ENCODE measurements at regions not wholly inside any gene's neighbourhood (a gene's known extent, or its start where the extent isn't known, plus 50 kb on each side); places are given as distances from the start of the nearest gene placed in this dataset.

DNA sequence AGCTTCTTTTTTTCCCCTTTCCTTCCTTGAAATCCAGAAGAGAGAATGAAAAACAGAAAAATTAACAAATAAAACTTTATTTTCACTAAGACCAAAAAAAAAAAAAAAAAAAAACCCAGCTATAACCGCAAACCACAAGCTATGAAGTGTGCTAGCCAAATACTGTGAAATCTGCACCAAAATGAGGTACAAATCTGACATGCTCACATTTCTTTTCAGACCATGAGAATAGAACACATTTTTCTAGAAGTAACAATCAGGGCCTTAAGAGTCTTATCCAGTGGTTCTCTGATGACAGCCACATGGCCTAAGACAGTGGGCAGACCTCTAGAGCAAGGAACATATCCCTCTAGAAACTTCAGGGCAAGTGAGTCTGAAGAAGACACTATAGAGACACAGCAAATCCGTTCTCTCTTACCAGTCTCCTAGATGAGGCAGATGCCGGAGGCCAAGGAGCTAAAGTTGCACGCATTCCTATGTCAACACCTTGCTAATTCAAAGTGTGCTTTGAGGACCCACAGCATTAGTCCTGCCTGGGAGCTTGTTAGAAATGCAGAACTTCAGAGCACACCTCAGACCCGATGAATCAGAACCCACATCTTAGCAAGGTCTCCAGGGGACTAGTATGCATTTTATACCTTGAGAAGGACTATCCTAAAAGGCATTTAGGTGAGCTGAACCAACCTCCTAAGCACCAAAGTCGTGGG, 317.1 kb downstream of the MYCN start:
- no peak for DNase-seq
- TF ChIP-seq, protein P1, sequence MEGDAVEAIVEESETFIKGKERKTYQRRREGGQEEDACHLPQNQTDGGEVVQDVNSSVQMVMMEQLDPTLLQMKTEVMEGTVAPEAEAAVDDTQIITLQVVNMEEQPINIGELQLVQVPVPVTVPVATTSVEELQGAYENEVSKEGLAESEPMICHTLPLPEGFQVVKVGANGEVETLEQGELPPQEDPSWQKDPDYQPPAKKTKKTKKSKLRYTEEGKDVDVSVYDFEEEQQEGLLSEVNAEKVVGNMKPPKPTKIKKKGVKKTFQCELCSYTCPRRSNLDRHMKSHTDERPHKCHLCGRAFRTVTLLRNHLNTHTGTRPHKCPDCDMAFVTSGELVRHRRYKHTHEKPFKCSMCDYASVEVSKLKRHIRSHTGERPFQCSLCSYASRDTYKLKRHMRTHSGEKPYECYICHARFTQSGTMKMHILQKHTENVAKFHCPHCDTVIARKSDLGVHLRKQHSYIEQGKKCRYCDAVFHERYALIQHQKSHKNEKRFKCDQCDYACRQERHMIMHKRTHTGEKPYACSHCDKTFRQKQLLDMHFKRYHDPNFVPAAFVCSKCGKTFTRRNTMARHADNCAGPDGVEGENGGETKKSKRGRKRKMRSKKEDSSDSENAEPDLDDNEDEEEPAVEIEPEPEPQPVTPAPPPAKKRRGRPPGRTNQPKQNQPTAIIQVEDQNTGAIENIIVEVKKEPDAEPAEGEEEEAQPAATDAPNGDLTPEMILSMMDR (IDR thresholded peaks at IDR 0.05; ENCODE audit: low read depth, low read length) = no peak

GRCh38 chr2:16256601-16257321, 316.4 kb downstream of the MYCN start:
- TF ChIP-seq, protein P1 (IDR thresholded peaks at IDR 0.05; ENCODE audit: low read depth, low read length) = no peak
- Histone ChIP-seq H3K27me3 (ENCODE audit: insufficient read depth, low read depth, severe bottlenecking) (no peaks in the 10 kb centered on the region), H3K4me3 (ENCODE audit: low read depth, low read length) (no peak overlapping the region), H3K27ac (no peak overlapping the region), H3K36me3 (no peaks in the 10 kb centered on the region), H3K9me3 (ENCODE audit: severe bottlenecking) (peaks cover 5% of the 10 kb centered on the region)
- no peak for DNase-seq

More for the DNA sequence above, 317.1 kb downstream of the MYCN start:
- Histone ChIP-seq H3K9me3 (ENCODE audit: severe bottlenecking) (peaks cover 5% of the 10 kb centered on the region), H3K27ac (no peak overlapping the region), H3K27me3 (ENCODE audit: insufficient read depth, low read depth, severe bottlenecking) (no peaks in the 10 kb centered on the region), H3K36me3 (no peaks in the 10 kb centered on the region), H3K4me3 (ENCODE audit: low read depth, low read length) (no peak overlapping the region)

GRCh38 chr2:16255120-16255519, 314.8 kb downstream of the MYCN start:
- TF ChIP-seq, protein P1 (IDR thresholded peaks at IDR 0.05; ENCODE audit: low read depth, low read length) = no peak
- Histone ChIP-seq H3K27me3 (ENCODE audit: insufficient read depth, low read depth, severe bottlenecking) (no peaks in the 10 kb centered on the region), H3K36me3 (no peaks in the 10 kb centered on the region)

GRCh38 chr2:16254356-16254965, 314.1 kb downstream of the MYCN start:
- H3K36me3 ChIP-seq = no peaks in the 10 kb centered on the region
- TF ChIP-seq, protein P1 (IDR thresholded peaks at IDR 0.05; ENCODE audit: low read depth, low read length) = no peak
- no peak overlapping the region for H3K4me3 ChIP-seq (ENCODE audit: low read depth, low read length)
- H3K9me3 ChIP-seq (ENCODE audit: severe bottlenecking) = peaks cover 5% of the 10 kb centered on the region
- no peak for DNase-seq
- no peak overlapping the region for H3K27ac ChIP-seq
- no peaks in the 10 kb centered on the region for H3K27me3 ChIP-seq (ENCODE audit: insufficient read depth, low read depth, severe bottlenecking)

More at GRCh38 chr2:16255120-16255519, 314.8 kb downstream of the MYCN start:
- Histone ChIP-seq H3K4me3 (ENCODE audit: low read depth, low read length) (no peak overlapping the region), H3K9me3 (ENCODE audit: severe bottlenecking) (peaks cover 5% of the 10 kb centered on the region), H3K27ac (no peak overlapping the region)
- DNase-seq = no peak

- Histone ChIP-seq H3K36me3 (no peaks in the 10 kb centered on the region), H3K9me3 (ENCODE audit: severe bottlenecking) (peaks cover 5% of the 10 kb centered on the region), H3K27me3 (ENCODE audit: insufficient read depth, low read depth, severe bottlenecking) (no peaks in the 10 kb centered on the region), H3K27ac (no peak overlapping the region), H3K4me3 (ENCODE audit: low read depth, low read length) (no peak overlapping the region)
- no peak for DNase-seq
- TF ChIP-seq, protein P1 (IDR thresholded peaks at IDR 0.05; ENCODE audit: low read depth, low read length) = no peak
Measured at GRCh38 chr2:16253291-16253690, 312.9 kb downstream of the MYCN start.

Measured in WERI-Rb-1 (cell line).